HG03558 (cell line): ENCODE measurements at regions not wholly inside any gene's neighbourhood (a gene's known extent, or its start where the extent isn't known, plus 50 kb on each side); places are given as distances from the start of the nearest gene placed in this dataset.

Experiments used
- ATAC-seq: cut with Tn5 transposase; IDR thresholded peaks from one replicate; pipeline ENCODE4 v1.9.1; 2021; ENCODE audit warnings: moderate number of reproducible peaks; ENCODE audit not compliant: unreplicated experiment; ENCODE audit errors: extremely low read depth

DNA sequence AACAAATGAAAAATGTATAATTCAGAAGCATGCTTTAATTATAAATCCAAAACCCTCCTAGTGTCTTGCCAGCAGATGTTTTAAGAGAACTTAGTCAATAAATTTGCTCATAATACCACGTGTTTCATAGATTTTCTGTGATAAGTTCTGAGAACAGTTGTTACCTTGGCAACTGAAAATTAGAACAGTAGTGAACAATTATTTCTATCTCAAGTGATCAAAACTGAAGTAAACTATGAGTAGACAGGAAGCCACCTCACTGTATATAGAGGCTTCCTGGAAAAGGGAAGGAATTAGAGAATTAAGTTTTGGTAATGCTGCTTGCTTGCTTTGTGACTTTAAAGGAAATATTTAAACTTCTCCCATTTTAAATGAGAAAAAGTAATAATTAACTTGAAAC, 266.0 kb upstream of the ANO3 start:
- no peak for ATAC-seq

DNA sequence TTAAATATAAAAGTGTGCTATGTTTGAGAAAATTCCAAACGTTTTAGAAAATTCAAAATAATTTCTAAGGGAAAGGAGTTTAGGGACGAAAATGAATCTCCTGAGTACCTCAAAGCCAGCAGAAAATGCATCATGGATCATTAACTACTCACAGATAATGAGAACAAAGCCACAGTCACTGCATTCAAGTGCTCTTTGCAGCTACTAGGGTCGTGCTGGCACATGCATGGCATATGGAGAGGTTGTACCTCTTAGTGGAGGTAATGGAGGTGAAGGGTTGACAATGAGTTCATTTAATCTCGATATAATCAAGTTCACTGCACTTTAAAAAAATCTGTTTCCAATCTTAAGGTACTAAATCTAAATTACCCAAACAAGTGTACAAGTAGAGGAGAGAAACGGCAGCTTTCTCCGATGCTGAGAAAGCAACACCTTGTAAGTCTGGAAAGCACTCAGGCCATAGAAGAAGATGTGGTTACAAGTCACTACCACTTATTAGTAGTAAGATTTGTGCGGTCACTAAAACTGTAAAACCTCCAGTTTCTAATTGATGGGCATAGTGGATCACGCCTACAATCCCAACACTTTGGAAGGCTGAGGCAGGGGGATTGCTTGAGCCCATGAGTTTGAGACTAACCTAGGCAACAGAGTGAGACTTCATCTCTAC, 261.1 kb upstream of the ANO3 start:
- ATAC-seq, result no peak

DNA sequence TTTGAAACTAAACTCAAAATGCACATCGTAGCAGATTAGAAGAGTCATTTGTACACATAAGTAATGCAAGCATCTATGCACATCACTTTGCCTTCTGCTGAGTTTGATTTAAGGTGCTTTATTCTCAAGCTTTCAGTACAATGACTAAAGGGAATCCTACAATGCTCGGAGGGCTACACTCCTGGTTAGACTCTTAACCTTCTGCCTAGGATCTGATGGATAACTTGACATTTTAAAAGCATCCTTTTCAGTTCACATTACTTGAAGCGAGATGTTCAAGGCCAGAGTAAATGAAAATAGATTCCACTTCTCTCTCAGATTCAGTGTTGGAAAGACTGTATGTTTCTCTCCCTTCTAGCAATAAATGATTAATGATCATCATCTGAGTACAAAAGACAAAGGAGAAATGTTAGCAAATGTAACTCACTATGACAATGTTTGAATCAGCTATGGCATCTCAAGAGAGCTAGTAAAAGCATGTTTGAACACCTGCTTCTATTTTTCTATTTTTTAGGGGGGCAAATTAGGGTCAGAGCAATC, 259.2 kb upstream of the ANO3 start:
- ATAC-seq, result no peak

DNA sequence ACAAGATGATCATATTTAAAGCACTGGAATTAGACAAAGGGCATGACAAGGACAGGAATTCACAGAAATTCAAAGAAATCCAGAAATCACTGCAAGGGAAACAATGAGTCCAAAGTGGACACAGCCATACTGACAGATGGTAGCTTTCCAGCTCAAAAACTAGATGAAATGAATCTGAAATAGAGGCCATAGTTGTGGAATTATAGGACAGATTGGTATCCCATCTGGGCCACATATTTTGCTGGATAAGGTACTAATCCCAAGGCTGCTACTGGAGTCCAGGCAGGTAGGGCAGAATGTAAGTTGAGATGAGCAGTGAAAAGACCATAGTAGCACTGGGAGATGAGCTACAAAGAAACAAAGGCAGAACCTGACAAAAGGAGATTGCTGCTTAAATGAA, 258.3 kb upstream of the ANO3 start:
- ATAC-seq, result no peak

DNA sequence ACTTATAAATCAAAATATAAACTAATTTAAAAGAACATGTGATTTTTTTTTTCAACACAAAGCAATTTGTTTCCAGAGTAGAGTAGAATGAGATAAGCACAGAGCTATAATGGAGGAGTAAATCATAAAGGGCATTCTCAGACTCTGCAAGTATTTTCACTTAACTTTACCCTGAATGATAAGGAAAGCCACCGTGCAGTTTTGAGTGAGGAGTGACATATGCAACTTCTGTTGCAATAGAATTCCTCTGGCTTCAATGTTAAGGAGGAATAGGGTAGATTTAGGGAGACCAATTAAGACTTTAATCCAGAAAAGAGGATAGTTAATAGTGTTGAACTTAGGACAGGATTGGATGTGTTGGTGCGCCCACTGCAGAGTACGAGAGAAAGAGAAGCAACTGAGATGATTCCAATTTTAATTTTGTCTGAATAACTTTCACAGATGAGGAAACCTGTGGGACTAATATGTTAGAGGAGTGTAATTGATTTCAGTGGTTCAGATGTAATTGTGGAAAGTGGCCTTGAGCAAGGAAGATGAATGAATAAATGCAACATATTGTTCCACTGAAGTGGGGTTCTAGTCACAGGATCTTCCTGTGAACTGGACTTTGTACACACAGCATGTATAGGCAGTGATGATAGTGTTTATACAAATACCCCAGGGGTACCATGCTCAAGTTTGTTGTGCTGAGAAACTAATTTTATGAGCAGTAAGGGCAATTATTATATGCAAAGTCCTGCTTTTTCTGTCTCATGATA, 255.5 kb upstream of the ANO3 start:
- ATAC-seq, result no peak

DNA sequence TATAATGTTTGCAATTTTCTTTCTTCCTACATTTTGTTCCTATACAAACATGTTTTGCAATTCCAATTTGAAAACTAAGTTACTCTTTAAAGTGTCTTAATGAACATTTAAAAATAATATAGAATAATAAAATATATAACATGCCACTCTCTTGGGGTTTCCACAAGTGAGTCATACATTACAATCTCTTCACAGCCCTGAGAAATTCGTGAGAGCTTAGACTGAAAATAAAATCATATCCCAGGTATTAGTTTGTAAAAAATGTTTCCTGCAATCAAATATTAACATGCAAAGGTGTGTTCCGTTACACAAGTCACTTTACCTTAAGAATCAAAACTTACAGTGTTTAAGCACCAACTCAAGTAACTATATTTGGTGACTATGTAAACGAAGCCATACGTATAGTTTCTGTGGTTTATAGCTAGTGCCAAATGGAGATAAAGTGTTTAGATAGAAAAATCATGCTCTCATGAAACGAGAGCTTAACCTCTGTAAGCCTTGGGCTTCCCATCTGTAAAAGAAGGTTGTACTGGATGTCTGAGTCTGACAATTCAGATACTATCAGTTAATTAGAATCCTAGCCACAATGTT, 253.6 kb upstream of the ANO3 start:
- ATAC-seq, result no peak

DNA sequence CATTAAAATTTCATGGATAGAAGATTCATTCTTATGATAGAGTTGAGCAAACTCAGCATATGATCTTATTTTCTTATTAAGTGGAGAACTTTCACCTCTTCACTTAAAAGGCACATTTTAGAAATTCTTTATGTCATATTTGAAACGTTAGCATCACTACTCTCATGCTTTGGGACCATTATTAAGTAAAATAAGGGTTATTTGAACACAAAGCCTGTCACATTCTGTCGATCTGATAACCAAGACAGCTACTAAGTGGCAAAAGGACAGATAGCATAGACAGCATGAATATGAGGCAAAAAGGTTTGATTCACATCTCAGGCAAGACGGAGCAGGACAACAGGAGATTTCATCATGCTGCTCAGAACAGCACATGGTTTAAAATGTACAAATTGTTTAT, 247.6 kb upstream of the ANO3 start:
- ATAC-seq, result no peak

DNA sequence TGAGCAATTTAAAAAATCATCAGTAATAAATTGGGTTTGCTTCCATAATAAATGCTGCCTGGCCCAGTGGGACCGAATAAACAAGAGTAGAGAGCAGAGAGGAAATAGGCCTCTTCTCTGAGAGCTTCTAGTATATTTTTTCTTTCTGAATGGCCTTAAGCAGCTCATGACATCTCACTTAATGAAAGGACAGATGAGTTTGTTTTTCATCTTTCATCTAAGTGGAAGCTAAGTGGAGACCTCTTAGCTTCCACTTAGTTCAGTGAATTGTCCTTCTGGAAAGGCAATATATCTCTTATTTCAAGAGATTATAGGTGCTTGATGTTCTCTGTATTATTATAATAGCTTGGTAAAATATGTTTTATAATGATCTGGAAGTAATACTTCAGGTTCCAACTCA, 245.9 kb upstream of the ANO3 start:
- ATAC-seq, result no peak

DNA sequence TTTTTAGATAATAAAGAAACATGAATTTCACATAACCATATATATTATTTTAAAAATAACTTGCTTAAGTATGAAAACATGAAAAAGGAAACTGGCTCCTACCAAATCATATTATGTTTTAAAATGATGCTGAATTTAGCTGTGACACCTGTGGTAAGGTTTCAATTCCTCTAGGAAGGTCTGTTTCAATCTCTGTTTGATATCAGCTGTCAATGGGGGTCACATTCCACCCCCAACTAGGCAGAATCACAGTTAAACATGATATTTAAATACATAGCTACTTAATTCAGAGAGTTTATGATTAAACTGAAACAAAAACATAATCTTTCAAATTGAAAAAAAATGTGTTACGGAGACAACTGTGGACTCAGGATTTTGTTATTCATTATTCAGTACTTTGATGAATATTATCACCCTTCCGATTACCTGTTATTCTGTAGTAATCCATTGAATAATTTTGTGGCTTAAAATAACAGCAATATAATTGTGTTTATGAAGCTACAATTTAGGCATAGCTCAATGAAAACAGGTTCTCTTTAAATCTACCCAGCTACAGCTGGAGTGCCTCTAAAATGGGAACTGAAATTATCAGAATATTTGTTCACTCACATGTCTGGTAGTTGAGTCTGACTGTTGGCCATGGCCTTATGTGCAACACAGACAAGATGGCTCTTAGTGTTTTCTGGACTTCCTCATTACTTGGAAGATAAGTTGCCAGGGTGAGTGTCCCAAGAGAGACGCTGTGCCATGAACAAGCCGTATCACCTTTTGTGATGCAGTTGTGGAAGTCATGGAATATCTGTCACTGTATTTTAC, 244.6 kb upstream of the ANO3 start:
- ATAC-seq, result peak; percentile 66

DNA sequence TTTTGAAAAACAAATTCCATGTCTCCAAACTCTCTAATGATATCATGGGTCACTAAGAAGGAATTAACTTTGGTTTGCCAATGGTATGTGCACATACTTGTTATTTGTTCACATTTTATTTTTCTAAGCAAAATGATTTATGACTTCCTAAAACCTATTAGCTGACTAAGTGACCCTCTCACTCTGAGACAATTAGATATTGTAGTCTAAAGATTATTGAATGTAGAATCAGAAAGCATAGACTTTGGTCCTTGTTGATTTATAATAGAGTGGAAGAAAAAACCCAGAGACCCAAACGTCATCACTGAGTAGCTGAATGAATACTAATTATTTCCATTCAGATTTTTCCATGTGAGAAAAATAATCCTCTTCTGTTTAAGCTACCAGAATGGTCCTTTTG, 243.5 kb upstream of the ANO3 start:
- no peak for ATAC-seq

DNA sequence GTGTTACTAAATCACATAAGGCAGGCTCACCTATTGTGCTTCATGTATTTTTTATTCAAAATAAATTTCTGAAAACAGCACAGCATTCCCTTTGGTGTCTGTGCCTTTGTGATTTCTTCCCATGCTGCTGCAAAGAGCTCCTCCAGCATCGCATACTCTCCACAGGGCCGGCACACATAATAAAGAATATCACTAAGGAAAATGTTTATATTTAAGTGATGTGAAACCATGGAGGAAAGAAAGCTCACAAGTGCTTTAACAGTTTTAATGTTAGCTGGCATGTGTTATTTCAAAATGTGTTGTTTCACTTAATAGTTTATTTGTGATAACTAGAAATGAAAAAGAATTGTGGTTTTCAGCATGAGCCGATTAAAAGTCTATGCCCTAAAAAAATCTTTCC, 241.3 kb upstream of the ANO3 start:
- no peak for ATAC-seq

DNA sequence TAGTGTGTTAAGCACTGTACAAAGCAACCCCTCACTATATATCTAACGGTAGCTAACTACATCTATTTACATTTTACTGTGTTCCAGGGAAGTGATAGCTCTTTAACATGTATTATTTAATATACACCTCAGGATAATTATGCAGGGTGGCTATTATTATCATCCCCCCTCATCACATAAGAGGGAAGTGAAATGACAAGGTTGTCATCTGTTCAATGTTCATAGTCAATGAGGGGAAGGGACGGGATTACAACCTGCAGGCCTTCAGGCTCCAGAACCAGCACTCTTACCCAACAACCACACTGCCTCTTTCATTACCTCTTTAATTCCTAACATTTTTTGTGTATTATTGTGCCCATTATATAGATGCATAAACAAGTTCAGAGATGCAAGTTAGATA, 238.7 kb upstream of the ANO3 start:
- ATAC-seq, result no peak

DNA sequence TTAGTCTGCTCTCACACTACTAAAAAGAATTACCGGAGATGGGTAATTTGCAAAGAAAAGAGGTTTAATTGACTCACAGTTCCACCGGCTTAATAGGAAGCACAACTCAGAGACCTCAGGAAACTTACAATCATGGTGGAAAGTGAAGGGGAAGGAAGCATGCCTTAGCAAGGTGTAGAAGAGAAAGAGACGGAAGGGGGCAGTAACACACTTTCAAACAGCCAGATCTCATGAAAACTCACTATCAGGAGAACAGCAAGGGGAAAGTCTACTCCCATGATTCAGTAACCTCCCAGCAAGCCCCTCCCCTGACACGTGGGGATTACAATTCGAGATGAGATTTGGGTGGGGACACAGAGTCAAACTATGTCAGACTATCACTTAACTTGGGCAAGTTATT, 236.6 kb upstream of the ANO3 start:
- ATAC-seq, result no peak

DNA sequence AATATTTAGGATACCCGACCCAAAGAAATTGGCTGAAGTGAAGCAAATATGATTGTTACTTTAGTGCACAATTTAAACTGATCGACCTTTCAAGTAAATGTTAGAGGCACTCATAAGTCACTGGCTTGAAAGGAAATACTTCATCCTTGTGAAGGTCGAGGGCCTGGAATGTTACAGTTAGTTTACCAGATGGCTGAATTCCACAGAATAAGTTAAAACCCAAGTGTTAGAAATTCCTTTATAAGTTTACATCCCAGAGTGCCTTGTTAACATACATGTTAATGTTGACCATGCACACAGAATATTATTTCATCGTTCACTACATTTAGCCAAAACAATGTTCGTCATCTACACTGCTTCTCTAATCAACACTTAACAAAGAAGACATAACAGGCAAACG, 235.5 kb upstream of the ANO3 start:
- ATAC-seq, result no peak

DNA sequence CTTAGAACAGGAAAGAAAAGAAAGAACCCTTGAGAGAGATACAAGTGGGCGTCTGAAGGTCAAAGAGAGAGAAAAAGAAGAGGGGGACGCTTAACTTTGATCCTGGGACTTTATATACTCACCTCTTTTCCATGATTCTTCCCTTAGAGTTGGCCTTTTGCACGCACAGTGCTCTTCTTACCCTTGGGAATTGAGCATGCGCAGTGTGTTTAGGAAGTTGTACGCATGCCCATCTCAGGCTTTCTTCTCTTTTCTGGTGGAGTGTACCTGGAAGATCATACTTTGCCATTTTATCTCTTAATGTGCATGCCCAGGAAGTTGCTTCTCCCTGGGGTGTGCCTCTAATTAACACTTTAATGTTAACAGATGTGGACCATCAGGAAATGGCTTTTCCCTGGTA, 229.6 kb upstream of the ANO3 start:
- ATAC-seq, result no peak

DNA sequence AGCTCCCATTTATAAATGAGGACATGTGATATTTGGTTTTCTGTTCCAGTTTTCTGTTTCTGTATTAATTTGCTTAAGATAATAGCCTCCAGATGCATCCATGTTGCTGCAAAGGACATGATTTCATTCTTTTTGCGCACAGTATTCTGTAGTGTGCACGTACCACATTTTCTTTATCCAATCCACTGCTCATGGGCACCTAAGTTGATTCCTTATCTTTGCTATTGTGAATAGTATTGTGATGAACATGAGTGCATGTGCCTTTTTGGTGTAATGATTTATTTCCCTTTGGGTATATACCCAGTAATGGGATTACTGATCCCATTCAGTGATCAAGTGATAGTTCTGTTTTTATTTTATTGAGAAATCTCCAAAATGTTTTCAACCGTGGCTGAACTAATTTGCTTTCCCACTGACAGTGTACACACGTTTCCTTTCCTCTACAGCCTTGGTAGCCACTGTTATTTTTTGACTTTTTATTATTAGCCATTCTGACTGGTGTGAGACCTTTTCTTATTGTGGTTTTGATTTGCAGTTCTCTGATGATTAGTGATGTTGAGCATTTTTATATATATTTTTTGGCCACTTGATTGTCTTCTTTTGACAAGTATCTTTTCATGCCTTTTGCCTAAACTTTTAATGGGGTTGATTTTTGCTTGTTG, 226.0 kb upstream of the ANO3 start:
- ATAC-seq, result no peak

DNA sequence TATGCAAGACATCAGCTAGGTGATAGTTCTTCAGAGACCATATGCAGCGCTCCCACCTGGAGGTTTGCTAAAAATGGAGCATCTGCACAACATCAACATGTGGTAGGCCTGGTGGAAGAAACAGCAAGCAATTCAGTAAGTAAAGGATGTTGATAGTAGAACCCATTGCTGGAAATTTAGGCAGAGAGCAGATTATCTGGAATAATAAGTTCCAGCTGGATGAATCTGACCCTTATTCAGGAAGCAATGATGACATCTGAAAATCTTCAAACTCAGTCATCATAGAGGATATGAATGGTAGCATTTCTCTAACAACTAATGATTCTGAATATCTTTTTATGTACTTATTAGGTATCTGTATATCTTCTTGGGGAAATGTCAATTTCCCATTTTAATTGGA, 225.2 kb upstream of the ANO3 start:
- ATAC-seq, result no peak

DNA sequence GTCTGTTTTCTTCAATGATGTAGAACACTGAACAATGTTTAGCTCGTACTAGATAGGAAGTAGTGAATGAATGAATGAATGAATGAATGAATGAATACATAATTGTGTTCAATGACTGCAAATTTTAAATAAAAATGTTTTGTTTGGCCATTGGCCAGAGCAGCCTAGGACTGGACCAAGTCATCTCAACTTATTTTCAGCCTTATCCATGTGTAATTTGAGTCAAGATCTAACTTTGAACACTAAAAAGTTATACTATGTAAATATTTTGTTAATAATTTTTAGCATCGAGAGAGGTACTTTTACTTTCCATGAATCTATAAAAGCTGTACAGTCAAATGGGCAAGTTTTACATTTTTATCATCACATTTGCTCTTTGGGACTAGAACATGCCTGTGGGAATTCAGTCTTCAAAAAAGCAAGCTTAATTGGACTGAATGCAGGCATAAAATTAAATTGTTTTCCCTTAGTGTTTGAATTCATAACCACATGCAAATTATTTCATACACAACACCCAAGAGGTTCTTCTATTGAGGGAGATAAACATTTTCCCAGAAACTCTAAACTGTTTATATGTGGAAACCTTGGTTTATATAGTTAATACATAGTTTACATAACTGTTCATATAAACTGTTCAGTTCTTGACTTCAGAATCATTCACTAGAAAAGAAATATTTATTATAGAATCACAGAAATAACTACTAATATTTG, 222.1 kb upstream of the ANO3 start:
- ATAC-seq, result no peak

DNA sequence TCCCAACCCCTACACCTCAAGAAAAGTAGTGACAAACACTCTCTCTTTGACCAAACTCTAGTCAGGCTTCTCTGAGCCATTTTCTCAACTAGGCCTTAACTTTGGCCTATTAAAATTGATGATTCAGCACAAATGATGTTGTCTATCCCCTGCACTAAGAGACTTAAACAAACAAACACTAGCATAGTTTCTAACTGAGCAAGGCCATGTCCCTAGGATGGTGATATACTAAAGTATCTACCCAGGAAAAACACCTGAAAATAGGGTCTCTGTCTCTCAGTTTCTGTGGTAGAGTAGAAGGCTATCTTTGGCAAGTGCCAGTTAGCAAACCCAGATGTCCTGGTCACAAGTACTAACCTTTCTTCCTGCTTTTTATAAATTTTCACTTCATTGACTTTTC, 219.7 kb upstream of the ANO3 start:
- no peak for ATAC-seq

DNA sequence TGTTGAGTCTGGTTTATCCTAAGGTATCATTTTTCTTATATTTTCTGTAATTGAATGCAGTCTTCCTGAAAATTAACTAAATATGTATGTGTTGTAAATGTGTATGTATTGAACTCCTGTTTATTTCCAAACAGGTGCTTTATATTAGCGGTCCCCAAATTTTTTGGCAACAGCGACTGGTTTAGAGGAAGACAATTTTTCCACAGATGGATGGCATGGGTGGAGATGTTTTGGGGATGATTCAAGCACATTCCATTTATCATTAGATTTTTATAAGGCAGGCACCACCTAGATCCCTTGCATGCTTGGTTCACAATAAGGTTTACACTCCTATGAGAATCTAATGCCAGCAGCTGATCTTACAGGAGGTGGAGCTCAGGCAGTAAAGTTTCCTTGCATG, 210.5 kb upstream of the ANO3 start:
- no peak for ATAC-seq
